ENCODE measurements at regions not wholly inside any gene's neighbourhood (a gene's known extent, or its start where the extent isn't known, plus 50 kb on each side); places are given as distances from the start of the nearest gene placed in this dataset.

GRCh38 chr4:136306361-136306760 is 1225.9 kb downstream of the PCDH18 start:
- Histone ChIP-seq H3K9ac (ENCODE audit: low read depth in 1 of 2, low read length in 2 of 2) (no peak overlapping the region), H3K36me3 (ENCODE audit: control insufficient read depth in 2 of 2, insufficient read depth in 2 of 2, low read length in 2 of 2) (no peaks in the 10 kb centered on the region), H3K4me1 (ENCODE audit: control insufficient read depth in 2 of 2, insufficient read depth in 2 of 2, low read length in 2 of 2) (no peaks in the 10 kb centered on the region), H3K4me3 (ENCODE audit: low read length in 2 of 2) (no peak overlapping the region), H3K27ac (ENCODE audit: low read depth in 2 of 2, low read length in 2 of 2) (no peak overlapping the region), H3K27me3 (ENCODE audit: control insufficient read depth in 2 of 2, insufficient read depth in 2 of 2, low read length in 2 of 2) (no peaks in the 10 kb centered on the region), H3K9me3 (ENCODE audit: control insufficient read depth in 2 of 2, low read length in 2 of 2) (no peaks in the 10 kb centered on the region)

GRCh38 chr4:136302566-136302965 is 1229.7 kb downstream of the PCDH18 start:
- Histone ChIP-seq H3K4me3 (ENCODE audit: low read length in 2 of 2) (no peak overlapping the region), H3K36me3 (ENCODE audit: control insufficient read depth in 2 of 2, insufficient read depth in 2 of 2, low read length in 2 of 2) (no peaks in the 10 kb centered on the region)

GRCh38 chr4:136301749-136302495 is 1230.4 kb downstream of the PCDH18 start:
- no peaks in the 10 kb centered on the region for H3K9me3 ChIP-seq (ENCODE audit: control insufficient read depth in 2 of 2, low read length in 2 of 2)
- H3K4me3 ChIP-seq (ENCODE audit: low read length in 2 of 2), result no peak overlapping the region
- H3K27me3 ChIP-seq (ENCODE audit: control insufficient read depth in 2 of 2, insufficient read depth in 2 of 2, low read length in 2 of 2), result no peaks in the 10 kb centered on the region
- H3K27ac ChIP-seq (ENCODE audit: low read depth in 2 of 2, low read length in 2 of 2), result no peak overlapping the region
- no peaks in the 10 kb centered on the region for H3K36me3 ChIP-seq (ENCODE audit: control insufficient read depth in 2 of 2, insufficient read depth in 2 of 2, low read length in 2 of 2)
- no peaks in the 10 kb centered on the region for H3K4me1 ChIP-seq (ENCODE audit: control insufficient read depth in 2 of 2, insufficient read depth in 2 of 2, low read length in 2 of 2)
- no peak overlapping the region for H3K9ac ChIP-seq (ENCODE audit: low read depth in 1 of 2, low read length in 2 of 2)

More at GRCh38 chr4:136302566-136302965, 1229.7 kb downstream of the PCDH18 start:
- Histone ChIP-seq H3K4me1 (ENCODE audit: control insufficient read depth in 2 of 2, insufficient read depth in 2 of 2, low read length in 2 of 2) (no peaks in the 10 kb centered on the region), H3K9me3 (ENCODE audit: control insufficient read depth in 2 of 2, low read length in 2 of 2) (no peaks in the 10 kb centered on the region), H3K27me3 (ENCODE audit: control insufficient read depth in 2 of 2, insufficient read depth in 2 of 2, low read length in 2 of 2) (no peaks in the 10 kb centered on the region), H3K27ac (ENCODE audit: low read depth in 2 of 2, low read length in 2 of 2) (no peak overlapping the region), H3K9ac (ENCODE audit: low read depth in 1 of 2, low read length in 2 of 2) (no peak overlapping the region)

- no peaks in the 10 kb centered on the region for H3K36me3 ChIP-seq (ENCODE audit: control insufficient read depth in 2 of 2, insufficient read depth in 2 of 2, low read length in 2 of 2)
- no peak overlapping the region for H3K4me3 ChIP-seq (ENCODE audit: low read length in 2 of 2)
- H3K9ac ChIP-seq (ENCODE audit: low read depth in 1 of 2, low read length in 2 of 2), result no peak overlapping the region
- no peak overlapping the region for H3K27ac ChIP-seq (ENCODE audit: low read depth in 2 of 2, low read length in 2 of 2)
- no peaks in the 10 kb centered on the region for H3K9me3 ChIP-seq (ENCODE audit: control insufficient read depth in 2 of 2, low read length in 2 of 2)
- H3K4me1 ChIP-seq (ENCODE audit: control insufficient read depth in 2 of 2, insufficient read depth in 2 of 2, low read length in 2 of 2), result no peaks in the 10 kb centered on the region
- H3K27me3 ChIP-seq (ENCODE audit: control insufficient read depth in 2 of 2, insufficient read depth in 2 of 2, low read length in 2 of 2), result no peaks in the 10 kb centered on the region
Measured at GRCh38 chr4:136283977-136284376, 1248.3 kb downstream of the PCDH18 start.

GRCh38 chr4:136281889-136282288 is 1250.4 kb downstream of the PCDH18 start:
- Histone ChIP-seq H3K9ac (ENCODE audit: low read depth in 1 of 2, low read length in 2 of 2) (no peak overlapping the region), H3K9me3 (ENCODE audit: control insufficient read depth in 2 of 2, low read length in 2 of 2) (no peaks in the 10 kb centered on the region), H3K27me3 (ENCODE audit: control insufficient read depth in 2 of 2, insufficient read depth in 2 of 2, low read length in 2 of 2) (no peaks in the 10 kb centered on the region), H3K4me3 (ENCODE audit: low read length in 2 of 2) (no peak overlapping the region), H3K27ac (ENCODE audit: low read depth in 2 of 2, low read length in 2 of 2) (no peak overlapping the region), H3K4me1 (ENCODE audit: control insufficient read depth in 2 of 2, insufficient read depth in 2 of 2, low read length in 2 of 2) (no peaks in the 10 kb centered on the region), H3K36me3 (ENCODE audit: control insufficient read depth in 2 of 2, insufficient read depth in 2 of 2, low read length in 2 of 2) (no peaks in the 10 kb centered on the region)

- H3K27me3 ChIP-seq (ENCODE audit: control insufficient read depth in 2 of 2, insufficient read depth in 2 of 2, low read length in 2 of 2), result no peaks in the 10 kb centered on the region
- no peak overlapping the region for H3K4me3 ChIP-seq (ENCODE audit: low read length in 2 of 2)
- H3K4me1 ChIP-seq (ENCODE audit: control insufficient read depth in 2 of 2, insufficient read depth in 2 of 2, low read length in 2 of 2), result no peaks in the 10 kb centered on the region
- H3K36me3 ChIP-seq (ENCODE audit: control insufficient read depth in 2 of 2, insufficient read depth in 2 of 2, low read length in 2 of 2), result no peaks in the 10 kb centered on the region
- H3K9me3 ChIP-seq (ENCODE audit: control insufficient read depth in 2 of 2, low read length in 2 of 2), result no peaks in the 10 kb centered on the region
- H3K27ac ChIP-seq (ENCODE audit: low read depth in 2 of 2, low read length in 2 of 2), result no peak overlapping the region
- no peak overlapping the region for H3K9ac ChIP-seq (ENCODE audit: low read depth in 1 of 2, low read length in 2 of 2)
Measured at GRCh38 chr4:136281307-136281706, 1251.0 kb downstream of the PCDH18 start.

GRCh38 chr4:136277741-136278140 is 1254.6 kb downstream of the PCDH18 start:
- H3K4me1 ChIP-seq (ENCODE audit: control insufficient read depth in 2 of 2, insufficient read depth in 2 of 2, low read length in 2 of 2), result no peaks in the 10 kb centered on the region
- H3K36me3 ChIP-seq (ENCODE audit: control insufficient read depth in 2 of 2, insufficient read depth in 2 of 2, low read length in 2 of 2), result no peaks in the 10 kb centered on the region
- no peaks in the 10 kb centered on the region for H3K27me3 ChIP-seq (ENCODE audit: control insufficient read depth in 2 of 2, insufficient read depth in 2 of 2, low read length in 2 of 2)
- no peaks in the 10 kb centered on the region for H3K9me3 ChIP-seq (ENCODE audit: control insufficient read depth in 2 of 2, low read length in 2 of 2)
- H3K27ac ChIP-seq (ENCODE audit: low read depth in 2 of 2, low read length in 2 of 2), result no peak overlapping the region
- H3K9ac ChIP-seq (ENCODE audit: low read depth in 1 of 2, low read length in 2 of 2), result no peak overlapping the region
- no peak overlapping the region for H3K4me3 ChIP-seq (ENCODE audit: low read length in 2 of 2)

- no peak overlapping the region for H3K4me3 ChIP-seq (ENCODE audit: low read length in 2 of 2)
- H3K27ac ChIP-seq (ENCODE audit: low read depth in 2 of 2, low read length in 2 of 2), result no peak overlapping the region
- H3K9ac ChIP-seq (ENCODE audit: low read depth in 1 of 2, low read length in 2 of 2), result no peak overlapping the region
- H3K4me1 ChIP-seq (ENCODE audit: control insufficient read depth in 2 of 2, insufficient read depth in 2 of 2, low read length in 2 of 2), result no peaks in the 10 kb centered on the region
- H3K9me3 ChIP-seq (ENCODE audit: control insufficient read depth in 2 of 2, low read length in 2 of 2), result no peaks in the 10 kb centered on the region
- no peaks in the 10 kb centered on the region for H3K36me3 ChIP-seq (ENCODE audit: control insufficient read depth in 2 of 2, insufficient read depth in 2 of 2, low read length in 2 of 2)
- no peaks in the 10 kb centered on the region for H3K27me3 ChIP-seq (ENCODE audit: control insufficient read depth in 2 of 2, insufficient read depth in 2 of 2, low read length in 2 of 2)
Measured at GRCh38 chr4:136246876-136247275, 1285.4 kb downstream of the PCDH18 start.

- Histone ChIP-seq H3K4me3 (ENCODE audit: low read length in 2 of 2) (no peak overlapping the region), H3K27me3 (ENCODE audit: control insufficient read depth in 2 of 2, insufficient read depth in 2 of 2, low read length in 2 of 2) (no peaks in the 10 kb centered on the region), H3K4me1 (ENCODE audit: control insufficient read depth in 2 of 2, insufficient read depth in 2 of 2, low read length in 2 of 2) (no peaks in the 10 kb centered on the region), H3K9me3 (ENCODE audit: control insufficient read depth in 2 of 2, low read length in 2 of 2) (no peaks in the 10 kb centered on the region), H3K36me3 (ENCODE audit: control insufficient read depth in 2 of 2, insufficient read depth in 2 of 2, low read length in 2 of 2) (no peaks in the 10 kb centered on the region), H3K9ac (ENCODE audit: low read depth in 1 of 2, low read length in 2 of 2) (no peak overlapping the region), H3K27ac (ENCODE audit: low read depth in 2 of 2, low read length in 2 of 2) (no peak overlapping the region)
Measured at GRCh38 chr4:136241221-136241986, 1290.9 kb downstream of the PCDH18 start.

GRCh38 chr4:136227315-136227714 is 1305.0 kb downstream of the PCDH18 start:
- H3K4me1 ChIP-seq (ENCODE audit: control insufficient read depth in 2 of 2, insufficient read depth in 2 of 2, low read length in 2 of 2), result no peaks in the 10 kb centered on the region
- no peaks in the 10 kb centered on the region for H3K36me3 ChIP-seq (ENCODE audit: control insufficient read depth in 2 of 2, insufficient read depth in 2 of 2, low read length in 2 of 2)
- H3K9me3 ChIP-seq (ENCODE audit: control insufficient read depth in 2 of 2, low read length in 2 of 2), result no peaks in the 10 kb centered on the region
- no peaks in the 10 kb centered on the region for H3K27me3 ChIP-seq (ENCODE audit: control insufficient read depth in 2 of 2, insufficient read depth in 2 of 2, low read length in 2 of 2)
- no peak overlapping the region for H3K4me3 ChIP-seq (ENCODE audit: low read length in 2 of 2)
- H3K27ac ChIP-seq (ENCODE audit: low read depth in 2 of 2, low read length in 2 of 2), result no peak overlapping the region
- H3K9ac ChIP-seq (ENCODE audit: low read depth in 1 of 2, low read length in 2 of 2), result no peak overlapping the region

All from mucosa of rectum (tissue), 2 donors.